NCI-H1092 treated with DMSO at 0.1 percent for 48 hours (cell line): ENCODE measurements at regions not wholly inside any gene's neighbourhood (a gene's known extent, or its start where the extent isn't known, plus 50 kb on each side); places are given as distances from the start of the nearest gene placed in this dataset.

ENCODE experiments used
- DNase-seq: peaks from one replicate; lab custom pipeline; 2025; lab: John Stamatoyannopoulos, UW

DNA sequence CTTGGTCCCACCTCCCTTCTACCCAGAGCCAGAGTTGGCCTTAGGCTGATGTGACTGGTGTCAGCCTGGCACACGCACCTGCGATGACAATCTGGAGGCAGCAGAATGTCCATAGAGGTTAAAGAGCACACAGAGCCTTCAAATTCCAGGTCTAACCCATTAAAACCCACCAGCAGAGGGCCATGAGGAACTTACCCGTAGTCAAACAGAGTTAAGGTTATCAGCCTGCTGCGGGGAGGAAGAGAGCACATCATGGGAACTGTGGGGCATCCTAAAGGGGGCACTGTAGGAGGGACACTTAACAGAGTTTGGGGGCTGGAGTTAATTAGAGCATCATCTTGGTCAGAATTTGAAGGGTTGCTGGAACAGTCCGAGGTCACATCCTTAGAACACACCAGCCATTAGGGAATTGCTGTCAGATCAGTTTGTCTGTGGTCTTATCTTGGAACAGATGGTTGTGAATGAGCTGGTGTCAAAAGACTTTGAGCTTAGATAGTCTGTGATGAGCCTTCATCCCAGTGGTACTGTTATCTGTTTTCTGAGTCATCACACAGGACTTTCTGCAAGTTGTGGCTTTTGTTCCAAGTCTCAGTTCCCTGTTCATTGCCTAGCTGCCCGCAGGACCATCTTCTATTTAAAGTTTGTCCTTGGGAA, 248.6 kb downstream of the LOXHD1 start:
- DNase-seq, result no peak

DNA sequence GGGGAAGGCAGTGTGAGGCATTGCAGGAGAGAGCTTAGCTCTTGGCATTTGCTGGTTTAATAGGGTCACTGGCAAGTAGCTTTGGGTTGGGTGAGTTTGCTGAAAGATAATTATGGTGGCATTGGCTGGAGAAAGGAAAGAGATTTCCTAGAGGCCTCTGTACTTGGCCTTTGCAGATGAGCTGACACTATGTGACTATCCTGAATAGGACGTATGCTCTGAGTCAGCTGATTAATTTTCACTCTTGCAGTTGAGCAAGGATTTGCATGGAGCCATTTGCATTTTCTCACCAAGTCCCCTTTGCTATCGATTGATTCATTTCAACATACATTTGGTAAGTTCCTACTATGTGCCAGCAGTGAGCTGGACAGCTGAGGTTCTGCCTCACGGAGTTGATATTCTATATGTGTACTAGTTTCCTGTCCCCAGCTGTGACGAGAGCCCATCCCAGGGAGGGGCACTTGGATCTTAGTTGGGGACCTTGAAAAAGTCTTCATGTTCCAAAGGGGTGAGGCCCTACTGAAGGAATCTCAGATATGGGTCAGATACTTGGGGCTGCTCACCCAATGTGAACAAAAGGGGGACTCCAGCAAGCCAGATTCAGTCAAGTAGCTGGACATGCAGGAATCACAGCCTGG, 245.7 kb downstream of the LOXHD1 start:
- DNase-seq, result no peak

DNA sequence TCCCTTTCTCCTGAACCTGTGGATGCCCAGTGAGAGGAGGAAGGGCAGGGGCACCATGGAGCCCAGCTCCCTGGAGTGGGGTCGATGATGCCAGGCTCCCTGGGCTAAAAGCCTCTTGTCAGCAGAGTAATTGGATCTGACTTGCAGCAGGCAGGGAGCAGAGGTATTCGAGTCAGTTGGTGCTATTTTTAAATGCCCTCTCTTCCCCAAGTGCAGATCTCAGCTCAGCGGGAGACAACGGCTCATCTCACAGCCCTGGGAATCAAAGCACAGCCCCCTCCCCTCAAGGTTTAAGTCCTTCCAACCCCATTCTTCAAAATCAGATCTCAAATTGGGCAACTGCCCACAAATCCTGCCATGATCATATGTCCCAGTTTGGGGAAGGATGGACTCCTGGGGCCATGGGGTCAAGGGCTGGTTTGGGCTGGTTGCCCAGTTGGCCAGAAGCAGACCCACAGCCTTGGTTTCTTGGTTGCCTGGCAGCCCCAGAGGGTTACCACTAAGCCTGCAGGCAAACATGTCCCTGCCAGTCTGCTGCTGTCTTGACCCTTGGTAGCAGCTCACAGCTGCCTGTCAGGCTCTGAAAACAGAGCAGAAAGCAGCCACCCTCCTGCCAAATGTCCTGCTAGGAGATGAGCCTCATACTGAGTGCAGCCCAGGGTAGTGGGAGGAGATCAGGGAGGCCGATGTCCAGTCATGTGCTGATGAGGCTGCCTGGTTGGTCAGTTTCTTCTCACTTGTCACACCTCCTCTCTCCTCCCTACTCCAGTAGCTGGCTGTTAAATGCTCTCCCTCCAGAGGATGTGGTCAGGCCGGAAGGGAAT, 244.9 kb downstream of the LOXHD1 start:
- DNase-seq, result peak; percentile 85

DNA sequence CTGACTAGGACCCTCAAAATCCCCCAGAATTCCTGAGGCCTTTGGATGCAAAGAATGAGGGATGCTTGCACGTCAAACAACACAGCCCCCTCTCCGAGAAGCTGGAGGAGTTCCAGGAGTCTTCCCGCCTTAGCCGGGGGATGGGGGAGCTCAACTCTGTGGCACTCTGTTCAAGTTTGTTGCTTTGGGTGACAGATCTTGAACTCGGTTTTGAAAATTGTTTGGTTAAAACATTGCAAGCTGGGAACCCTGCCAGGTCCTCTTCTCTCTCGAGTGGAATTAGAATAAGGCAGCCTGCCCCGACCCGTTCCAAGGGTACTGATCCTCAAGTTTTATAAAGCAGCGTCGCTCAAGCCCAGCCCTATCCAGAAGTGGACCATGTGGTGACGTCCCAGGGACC, 244.1 kb downstream of the LOXHD1 start:
- DNase-seq, result peak; percentile 57

DNA sequence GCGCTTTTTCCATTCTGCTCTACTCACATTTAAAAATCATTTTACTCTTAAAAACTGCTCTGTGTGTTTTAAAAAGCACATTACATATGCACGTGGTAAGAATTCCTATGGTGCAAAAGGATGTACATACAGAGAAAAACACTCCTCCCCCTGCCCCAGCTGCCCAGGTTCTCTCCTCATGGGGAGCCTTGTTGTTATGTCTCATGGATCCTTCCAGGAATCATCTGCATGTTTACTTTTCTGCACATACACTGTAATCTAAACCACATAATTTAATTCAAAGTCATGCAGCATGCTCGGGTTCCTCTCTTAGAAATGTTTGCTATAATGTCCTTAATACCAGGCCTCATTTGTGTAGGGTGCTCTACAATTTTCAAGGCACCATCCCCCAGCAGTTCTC, 243.3 kb downstream of the LOXHD1 start:
- DNase-seq, result peak; percentile 61

DNA sequence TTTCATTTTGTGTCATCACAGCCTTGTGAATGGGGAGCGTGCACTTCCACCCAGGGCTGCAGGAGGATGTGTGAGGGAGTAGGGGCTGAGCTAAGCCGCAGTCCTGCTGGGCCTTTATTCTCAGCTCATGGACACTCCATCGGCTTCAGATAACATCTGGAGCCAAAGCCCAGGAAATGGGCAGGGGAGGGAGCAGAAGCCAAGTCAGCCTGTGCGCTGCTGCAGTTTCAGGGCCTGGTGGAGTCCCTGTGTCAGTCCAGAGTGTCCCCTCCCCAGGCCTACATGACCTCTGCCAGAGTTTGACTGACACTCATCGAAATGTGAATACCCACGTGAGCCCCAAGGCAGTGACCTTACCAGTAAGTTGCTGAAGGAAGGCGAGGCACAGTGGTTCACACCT, 242.2 kb downstream of the LOXHD1 start:
- no peak for DNase-seq

DNA sequence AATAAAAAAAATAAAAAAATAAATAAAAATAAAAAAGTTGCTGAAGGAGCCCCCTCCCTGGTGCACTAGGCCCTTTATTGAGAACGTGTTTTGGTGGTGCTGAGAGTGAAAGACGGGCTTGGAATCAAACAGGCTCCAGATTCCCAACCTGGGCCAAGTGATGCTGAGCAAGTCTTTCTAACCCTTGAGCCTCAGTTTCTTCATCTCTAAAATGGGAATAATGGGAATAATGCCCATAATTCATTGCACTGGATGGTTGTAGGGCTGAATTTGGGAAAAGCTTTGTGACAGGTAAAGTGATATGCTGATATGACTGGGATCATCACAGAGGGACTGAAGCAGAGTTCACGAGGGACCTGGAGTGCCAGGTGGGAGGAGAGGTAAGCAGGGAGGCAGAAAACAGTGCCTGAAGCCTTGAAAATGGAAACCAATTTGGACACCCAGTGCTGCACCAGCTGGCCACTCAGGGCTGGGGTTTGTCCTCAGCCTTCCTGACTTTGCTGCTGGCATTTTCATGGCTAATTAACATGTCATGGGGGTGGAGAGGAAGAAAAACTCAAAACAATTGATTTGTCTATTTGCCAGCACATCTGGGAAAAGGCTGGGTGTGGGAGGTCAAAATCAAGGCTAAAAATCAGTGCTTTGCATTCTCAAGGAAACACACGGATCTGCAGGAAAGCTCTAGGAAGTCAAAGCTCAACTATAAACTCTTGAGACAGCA, 241.3 kb downstream of the LOXHD1 start:
- no peak for DNase-seq

DNA sequence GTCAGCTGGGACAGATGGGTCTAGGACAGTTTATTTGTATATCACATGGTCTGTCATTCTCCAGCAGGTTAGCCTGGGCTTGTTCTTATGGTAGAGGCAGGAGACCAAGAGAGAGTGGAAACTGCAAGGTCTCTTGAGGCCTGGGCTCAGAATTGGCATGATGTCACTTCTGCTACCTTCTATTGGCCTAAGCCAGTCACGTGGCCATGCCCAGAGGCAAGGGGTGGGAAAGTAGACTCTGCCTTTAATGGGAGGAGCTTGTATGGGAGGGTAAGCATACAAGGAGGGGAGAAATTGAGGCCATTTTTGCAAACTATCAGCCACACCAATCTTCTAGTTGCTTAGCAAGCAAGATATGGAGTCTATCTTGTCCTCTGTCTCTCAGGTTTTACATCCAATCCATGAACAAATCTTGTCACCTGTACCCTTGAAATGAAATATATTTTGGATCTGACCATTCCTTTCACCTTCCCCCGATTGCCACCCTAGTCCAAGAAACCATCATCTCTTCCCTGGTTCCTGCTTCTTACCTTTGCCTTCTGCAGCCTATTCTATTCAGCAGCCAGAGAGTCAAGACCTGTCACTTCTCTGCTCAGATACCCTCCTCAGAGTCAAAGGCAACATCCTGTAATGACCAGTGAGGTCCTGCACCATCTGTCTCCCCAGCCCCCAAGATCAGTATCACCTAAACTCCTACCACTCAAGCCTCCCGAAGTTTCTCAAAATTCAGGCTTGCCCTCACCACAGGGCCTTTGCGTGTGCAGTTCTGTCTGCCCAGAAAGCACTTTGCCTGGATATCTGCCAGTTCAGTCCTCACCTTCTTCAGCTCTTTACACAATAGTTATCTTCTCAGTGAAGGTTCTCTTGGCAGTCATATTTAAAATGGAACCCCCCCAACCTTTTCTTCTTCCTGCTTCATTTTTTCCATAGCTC, 240.0 kb downstream of the LOXHD1 start:
- DNase-seq, result no peak

DNA sequence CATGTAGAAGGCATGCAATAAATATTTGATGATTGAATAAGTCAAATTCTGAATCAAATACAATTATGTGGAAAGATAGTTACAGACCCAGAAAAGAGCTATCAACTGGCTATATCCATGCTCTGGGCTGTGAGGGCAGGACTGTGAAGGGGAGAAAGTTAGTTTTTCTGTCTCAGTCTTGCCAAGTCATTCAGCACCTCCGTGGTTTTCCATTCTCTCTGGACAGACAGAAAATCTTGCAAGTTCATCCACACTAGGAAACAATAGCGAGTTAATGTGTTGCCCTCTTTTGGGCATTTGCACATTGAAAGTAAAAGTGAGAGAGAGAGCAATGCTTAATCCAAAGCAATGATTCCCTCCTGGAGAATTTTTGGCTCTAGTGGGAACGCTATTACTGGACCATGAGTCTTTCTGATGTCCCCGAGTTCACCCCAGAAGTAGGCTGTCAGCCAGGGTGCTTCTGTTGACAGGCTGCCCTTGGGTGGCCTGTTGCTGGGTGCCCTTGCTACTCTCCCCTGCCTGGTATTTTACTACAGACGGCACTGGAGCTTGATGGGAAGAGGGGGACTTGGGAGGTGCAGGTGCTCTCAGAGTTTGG, 238.3 kb downstream of the LOXHD1 start:
- DNase-seq, result no peak

DNA sequence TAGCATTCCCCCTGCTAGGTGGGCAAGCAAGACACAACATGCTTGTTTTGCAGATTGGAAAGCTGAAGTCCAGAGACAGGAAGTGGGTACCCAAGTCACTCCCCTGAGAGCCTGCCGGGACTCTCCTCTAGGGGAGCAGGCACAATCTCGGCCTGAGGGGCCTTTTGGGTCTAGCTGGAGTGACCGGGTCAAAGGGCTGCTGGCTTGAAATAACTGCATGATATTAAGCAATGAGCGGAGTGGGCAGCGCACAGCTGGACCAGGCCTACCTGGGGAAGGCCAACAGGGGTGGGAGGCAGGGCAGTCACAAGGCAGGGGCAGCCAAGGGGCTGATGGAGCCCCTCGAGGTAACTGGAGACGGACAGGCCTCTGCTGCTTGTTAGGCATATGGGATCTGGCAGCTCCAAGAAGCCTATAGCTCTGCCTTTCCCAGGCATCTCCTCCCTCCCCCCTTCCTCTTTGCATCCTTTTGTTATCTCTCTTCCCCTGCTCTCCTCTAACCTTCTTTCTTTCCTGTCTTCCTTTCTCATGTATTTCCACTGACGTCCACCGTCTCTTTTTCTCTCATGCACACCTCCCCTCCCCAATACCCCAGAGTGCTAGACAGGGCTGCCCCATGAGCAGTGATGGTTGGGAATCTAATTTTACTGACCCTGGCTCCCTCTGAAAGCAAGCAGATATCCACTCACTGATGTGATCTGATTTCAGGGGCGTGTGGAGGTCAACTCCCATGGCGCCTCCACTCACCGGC, 237.5 kb downstream of the LOXHD1 start:
- no peak for DNase-seq

DNA sequence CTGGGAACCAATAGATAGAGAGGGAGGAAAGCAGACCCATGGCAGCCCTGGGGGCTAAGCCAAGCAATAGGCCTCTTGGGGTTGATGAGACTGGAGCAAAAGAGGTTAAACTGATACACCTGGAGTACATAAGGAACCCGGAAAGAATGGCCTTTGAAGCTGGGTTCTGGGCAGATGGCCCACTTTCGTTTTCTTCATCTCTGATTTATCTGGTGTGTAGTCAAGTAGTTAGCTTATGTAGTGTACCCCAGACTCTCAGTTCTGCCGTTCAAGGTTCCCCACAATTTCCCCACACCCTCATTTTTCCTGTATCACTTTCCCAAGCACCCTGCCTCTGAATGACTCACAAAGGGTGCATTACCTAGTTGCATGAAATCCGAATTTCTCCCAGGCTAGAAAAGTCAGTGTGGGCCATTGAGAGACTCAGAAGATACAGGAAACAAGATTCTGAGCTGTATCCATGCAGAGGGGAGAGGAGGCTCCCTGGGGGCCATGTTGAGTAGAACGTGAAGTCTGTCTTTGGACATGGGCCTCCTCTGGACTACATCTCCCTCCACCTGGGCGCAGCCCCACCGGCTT, 235.0 kb downstream of the LOXHD1 start:
- DNase-seq, result no peak

DNA sequence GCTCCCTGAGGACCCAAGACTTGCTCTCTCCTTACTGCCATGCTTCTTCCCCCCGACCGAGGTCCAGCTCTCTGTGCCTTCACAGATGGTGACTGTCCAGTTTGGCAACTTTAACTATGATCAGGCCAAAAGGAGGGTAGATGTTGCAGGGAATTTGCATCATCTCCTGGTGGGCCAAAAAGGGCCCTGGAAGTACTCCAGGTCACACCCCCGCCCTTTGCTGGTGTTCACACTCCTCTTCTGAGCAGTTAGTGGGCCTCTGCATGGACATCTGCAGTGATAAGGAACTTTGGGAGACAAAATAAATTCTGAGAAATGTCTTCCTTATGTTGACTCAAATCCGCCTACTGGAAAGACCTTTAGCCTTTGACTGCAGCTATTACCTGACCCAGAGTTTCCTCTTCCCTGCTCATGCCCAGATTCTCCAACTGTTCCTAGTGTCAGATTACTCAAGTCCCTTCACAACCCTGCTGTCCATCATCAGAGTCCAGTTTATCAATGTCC, 234.4 kb downstream of the LOXHD1 start:
- DNase-seq, result no peak

DNA sequence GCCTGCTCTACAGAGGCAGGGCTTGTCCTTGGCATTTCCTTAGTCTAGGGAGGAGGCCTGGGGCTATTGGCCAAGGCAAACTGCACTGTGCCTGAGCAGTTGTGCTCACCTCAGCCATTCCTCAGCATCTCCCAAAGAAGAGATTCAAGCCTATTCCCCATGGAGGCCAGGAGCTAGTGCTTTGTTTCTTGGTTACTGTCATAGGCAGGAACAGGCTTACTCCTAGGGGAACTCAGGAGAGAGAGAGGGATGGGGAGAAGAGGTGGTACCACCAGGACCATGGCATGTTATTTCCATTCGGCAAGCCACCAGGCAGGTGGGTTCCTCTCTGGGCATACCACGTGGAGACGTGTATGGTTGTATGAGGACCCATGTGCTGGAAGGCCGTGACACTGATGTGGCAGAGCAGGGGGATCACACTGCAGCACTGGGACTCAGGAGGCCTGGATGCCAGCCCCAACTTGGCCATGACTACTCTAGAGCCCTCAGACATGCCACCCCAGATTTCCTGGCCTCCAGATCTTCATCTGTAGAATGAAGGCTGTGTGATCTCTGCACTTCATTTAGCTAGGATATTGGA, 233.7 kb downstream of the LOXHD1 start:
- no peak for DNase-seq

DNA sequence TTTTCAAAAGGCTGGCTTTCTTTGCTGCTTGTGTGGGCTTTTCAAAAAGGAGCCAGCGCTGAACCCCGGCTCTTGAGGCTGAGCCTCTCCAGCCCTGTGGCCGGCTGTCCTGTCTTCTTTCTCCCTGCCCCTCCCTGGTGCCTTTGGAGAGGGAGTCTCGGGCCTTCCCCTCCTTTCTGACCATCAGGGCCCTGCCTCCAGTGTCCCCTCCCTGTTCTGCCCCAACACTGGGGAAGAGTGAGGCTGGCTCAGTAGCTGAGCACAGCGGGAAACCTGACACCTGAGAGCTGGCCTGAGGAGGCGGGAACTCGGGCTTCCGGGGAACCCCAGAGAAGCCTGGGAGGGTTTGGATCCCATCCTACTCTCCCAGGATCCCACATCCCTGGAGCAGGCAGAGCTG, 232.1 kb downstream of the LOXHD1 start:
- DNase-seq, result no peak

DNA sequence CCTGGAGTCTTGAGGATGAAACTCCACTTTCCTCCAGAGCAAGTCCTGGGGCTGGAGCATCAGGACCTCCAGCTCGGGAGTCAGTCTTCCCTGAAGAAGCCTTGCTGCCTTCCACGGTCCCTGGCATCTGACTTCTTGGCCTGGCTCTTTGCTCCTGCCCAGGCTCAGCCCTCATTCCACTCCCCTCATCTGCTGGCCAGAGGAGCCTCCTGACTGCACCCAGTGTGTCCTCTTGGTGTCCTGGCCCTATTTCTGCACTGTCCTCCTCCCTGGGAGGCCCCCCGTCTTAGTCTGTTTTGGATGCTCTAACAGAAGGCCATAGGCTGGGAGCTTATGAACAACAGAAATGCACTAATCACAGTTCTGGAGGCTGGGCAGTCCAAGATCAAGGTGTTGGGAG, 231.5 kb downstream of the LOXHD1 start:
- DNase-seq, result no peak

DNA sequence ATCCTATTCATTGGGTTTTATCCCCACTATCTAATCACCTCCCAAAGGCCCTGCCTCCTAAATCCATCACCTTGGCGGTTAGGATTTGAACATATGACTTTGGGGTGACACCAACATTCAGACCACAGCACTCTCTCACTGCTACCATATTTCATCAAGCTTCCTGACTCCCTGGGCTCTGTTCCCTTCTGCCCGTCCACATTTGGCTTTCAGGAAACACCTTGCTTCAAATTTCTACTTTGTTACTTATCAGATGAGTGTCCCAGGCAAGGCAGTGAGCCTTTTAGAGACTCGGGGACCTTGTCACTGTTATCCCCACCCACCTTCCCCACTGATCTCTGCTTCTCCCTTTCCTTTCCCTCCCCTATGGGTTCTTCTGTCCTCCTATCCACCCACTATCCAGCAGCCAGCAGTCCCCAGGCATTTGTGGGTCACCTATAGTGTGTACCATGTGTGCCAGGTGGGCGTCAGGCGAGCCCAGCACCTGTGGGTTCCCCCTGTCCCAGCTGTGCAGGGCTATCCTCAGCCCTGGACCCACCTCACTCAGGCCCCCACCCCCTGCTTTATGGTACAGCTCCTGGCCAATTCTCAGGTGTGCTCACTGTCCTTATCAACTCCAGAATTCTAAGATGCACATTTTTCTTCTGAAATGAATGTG, 230.9 kb downstream of the LOXHD1 start:
- DNase-seq, result no peak

DNA sequence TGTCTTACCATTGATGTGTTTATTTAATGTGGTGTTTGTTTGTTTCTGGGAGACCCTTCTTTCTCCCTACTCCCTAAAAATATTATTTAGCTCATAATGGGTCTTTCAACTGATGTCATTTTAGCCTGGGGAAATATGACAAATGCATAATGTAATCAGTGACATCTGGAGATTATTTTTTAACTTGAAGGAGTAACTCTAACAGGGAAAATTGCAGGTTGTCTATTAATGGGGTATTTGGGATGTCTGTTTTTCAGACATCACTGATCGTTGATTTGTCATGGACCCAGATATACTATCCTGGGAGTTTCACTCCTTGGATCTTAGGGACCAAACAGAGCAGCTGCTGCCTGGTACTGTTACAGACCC, 230.4 kb downstream of the LOXHD1 start:
- DNase-seq, result no peak
